Calu3 (cell line): ENCODE measurements at regions not wholly inside any gene's neighbourhood (a gene's known extent, or its start where the extent isn't known, plus 50 kb on each side); places are given as distances from the start of the nearest gene placed in this dataset.
A peak's percentile ranks its signal among the peaks of the same experiment; 100 is the strongest.

Experiments
- BruUV-seq: library from RNA; stranded (reverse); fragments of 400-500 nt; replicated peaks from 2 replicates; lab custom pipeline; 2021; lab: Mats Ljungman, UMichigan
- CTCF ChIA-PET: fragments of 300-600 bp; sonication (Branson Sonifier 250); formaldehyde crosslinking; loops from one replicate; lab custom pipeline; 2022; ENCODE audit warnings: antibody characterized with exemption; lab: Charles Lee
- DNase-seq: peaks from one replicate; pipeline ENCODE4 v3.0.0; 2022
- H3K27ac Mint-ChIP-seq: one replicate; pipeline ENCODE4 v1.8.0; 2022; ENCODE audit warnings: mixed read lengths; ENCODE audit not compliant: unreplicated experiment
- H3K27me3 Mint-ChIP-seq: one replicate; pipeline ENCODE4 v1.8.0; 2022; ENCODE audit warnings: mixed read lengths; ENCODE audit not compliant: unreplicated experiment
- H3K36me3 Mint-ChIP-seq: one replicate; pipeline ENCODE4 v1.8.0; 2022; ENCODE audit warnings: mild to moderate bottlenecking, moderate library complexity, mixed read lengths; ENCODE audit not compliant: insufficient read depth, unreplicated experiment
- H3K4me1 Mint-ChIP-seq: one replicate; pipeline ENCODE4 v1.8.0; 2022; ENCODE audit warnings: mild to moderate bottlenecking, low read depth, mixed read lengths; ENCODE audit not compliant: unreplicated experiment
- H3K4me3 Mint-ChIP-seq: one replicate; pipeline ENCODE4 v1.8.0; 2022; ENCODE audit warnings: mild to moderate bottlenecking, low read depth, moderate library complexity, mixed read lengths; ENCODE audit not compliant: unreplicated experiment
- H3K9me3 Mint-ChIP-seq: one replicate; pipeline ENCODE4 v1.8.0; 2022; ENCODE audit warnings: low read depth, mixed read lengths; ENCODE audit not compliant: unreplicated experiment
- intact Hi-C: fragments of 100-400 bp; cut with micrococcal nuclease; formaldehyde crosslinking; loops from one replicate; pipeline ENCODE4 v1.10.0; 2022; ENCODE audit not compliant: unreplicated experiment
- TF ChIP-seq, protein P1 (sequence below): fragments of 200-600 bp; IDR thresholded peaks from one replicate; pipeline ENCODE4 v1.8.0; 2022; ENCODE audit warnings: antibody characterized with exemption; ENCODE audit not compliant: unreplicated experiment

DNA sequence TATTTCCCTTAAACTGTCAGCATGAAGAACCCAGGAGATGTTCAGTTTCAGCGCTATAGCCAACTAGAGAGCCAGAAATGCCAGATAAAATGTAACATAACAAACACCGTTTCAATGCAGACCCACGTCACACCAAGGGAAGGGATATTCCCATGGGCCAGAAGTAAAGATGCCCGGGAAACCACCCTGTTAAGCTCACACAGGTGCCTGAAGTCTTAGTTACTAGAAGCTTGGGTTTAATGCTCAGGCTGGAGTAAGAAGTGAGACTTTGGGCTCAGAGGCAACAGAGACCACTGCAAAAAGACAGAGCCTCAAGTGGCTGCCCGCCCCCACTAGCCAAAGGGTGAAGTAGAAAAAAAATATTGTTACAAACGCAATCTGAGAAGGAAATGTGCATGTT lies 52.3 kb downstream of the SYNE3 start:
- Mint-ChIP-seq H3K27me3 (no peaks in the 10 kb centered on the region), H3K4me3 (no peak overlapping the region), H3K36me3 (no peaks in the 10 kb centered on the region), H3K9me3 (no peaks in the 10 kb centered on the region), H3K4me1 (peaks cover 20% of the 10 kb centered on the region), H3K27ac (no peak overlapping the region)
- no peak for DNase-seq
- intact Hi-C loops, result no loop called here
- BruUV-seq, result no TSS peak
- TF ChIP-seq, protein P1, sequence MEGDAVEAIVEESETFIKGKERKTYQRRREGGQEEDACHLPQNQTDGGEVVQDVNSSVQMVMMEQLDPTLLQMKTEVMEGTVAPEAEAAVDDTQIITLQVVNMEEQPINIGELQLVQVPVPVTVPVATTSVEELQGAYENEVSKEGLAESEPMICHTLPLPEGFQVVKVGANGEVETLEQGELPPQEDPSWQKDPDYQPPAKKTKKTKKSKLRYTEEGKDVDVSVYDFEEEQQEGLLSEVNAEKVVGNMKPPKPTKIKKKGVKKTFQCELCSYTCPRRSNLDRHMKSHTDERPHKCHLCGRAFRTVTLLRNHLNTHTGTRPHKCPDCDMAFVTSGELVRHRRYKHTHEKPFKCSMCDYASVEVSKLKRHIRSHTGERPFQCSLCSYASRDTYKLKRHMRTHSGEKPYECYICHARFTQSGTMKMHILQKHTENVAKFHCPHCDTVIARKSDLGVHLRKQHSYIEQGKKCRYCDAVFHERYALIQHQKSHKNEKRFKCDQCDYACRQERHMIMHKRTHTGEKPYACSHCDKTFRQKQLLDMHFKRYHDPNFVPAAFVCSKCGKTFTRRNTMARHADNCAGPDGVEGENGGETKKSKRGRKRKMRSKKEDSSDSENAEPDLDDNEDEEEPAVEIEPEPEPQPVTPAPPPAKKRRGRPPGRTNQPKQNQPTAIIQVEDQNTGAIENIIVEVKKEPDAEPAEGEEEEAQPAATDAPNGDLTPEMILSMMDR, result no peak
- CTCF ChIA-PET, result no interaction called here

DNA sequence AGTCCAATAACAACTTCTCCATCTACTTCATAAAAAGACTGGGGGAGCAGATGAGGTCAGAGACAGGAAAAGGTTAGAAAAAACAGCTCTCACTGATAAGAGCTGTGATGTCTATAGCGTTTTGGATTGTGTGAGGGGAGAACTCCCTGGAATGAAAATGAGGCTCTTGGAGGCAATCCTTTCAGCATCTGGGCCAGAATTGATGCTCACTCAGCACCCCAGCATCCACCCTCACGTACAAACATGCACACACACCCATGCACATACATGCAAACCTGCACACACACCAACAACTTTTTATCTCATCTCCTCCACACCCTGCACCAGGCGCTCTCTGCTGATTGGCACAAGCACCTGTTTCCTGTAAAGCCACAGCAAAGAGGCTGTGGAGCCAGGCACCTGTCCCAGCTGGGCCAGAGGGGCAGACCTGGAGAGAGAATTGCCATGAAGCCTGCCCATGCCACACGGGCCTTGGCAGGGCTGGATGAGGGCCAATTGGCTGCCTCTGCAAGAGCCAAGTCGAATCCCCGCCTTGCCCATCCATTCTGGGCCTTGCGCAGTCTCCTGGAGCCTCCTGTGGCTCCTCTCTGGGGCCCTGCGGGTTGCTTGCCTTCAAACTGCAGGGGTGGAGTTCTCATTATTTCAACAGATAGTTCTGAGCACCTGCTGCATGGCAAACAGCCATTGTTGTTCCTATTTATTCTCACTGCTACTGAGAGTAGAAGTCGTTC lies 53.1 kb downstream of the SYNE3 start:
- H3K4me1 Mint-ChIP-seq, result peaks cover 12% of the 10 kb centered on the region
- TF ChIP-seq, protein P1, result no peak
- no peak for DNase-seq
- H3K27me3 Mint-ChIP-seq, result no peaks in the 10 kb centered on the region
- H3K27ac Mint-ChIP-seq, result no peak overlapping the region
- H3K4me3 Mint-ChIP-seq, result no peak overlapping the region
- CTCF ChIA-PET, result no interaction called here
- no peaks in the 10 kb centered on the region for H3K9me3 Mint-ChIP-seq
- H3K36me3 Mint-ChIP-seq, result no peaks in the 10 kb centered on the region
- intact Hi-C loops, result no loop called here
- BruUV-seq, result no TSS peak

DNA sequence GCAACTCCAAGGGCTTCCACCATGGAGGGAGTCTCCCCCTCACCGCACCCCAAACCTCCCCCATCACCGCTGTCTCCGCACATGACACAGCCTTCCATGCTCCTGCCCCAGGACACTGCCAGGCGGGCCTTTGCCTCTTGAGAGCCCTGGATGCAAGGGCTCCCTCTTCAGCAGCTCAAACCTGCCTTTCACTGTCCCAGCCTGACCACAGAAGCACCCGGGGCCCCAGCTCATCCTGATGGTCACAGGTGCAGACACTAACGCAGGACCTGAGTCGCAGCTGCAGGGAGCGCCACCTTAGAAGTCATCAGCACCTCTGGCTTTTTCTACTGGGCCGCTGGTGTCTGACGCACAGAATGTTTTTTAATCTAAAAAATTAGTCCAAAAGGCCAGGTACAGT lies 54.0 kb downstream of the SYNE3 start:
- no peaks in the 10 kb centered on the region for H3K36me3 Mint-ChIP-seq
- H3K4me1 Mint-ChIP-seq, result peaks cover 9% of the 10 kb centered on the region
- H3K27me3 Mint-ChIP-seq, result no peaks in the 10 kb centered on the region
- no peak for DNase-seq
- no peak overlapping the region for H3K27ac Mint-ChIP-seq
- intact Hi-C loops, result no loop called here
- no TSS peak for BruUV-seq
- H3K4me3 Mint-ChIP-seq, result no peak overlapping the region
- H3K9me3 Mint-ChIP-seq, result no peaks in the 10 kb centered on the region
- CTCF ChIA-PET, result no interaction called here
- TF ChIP-seq, protein P1, result no peak

DNA sequence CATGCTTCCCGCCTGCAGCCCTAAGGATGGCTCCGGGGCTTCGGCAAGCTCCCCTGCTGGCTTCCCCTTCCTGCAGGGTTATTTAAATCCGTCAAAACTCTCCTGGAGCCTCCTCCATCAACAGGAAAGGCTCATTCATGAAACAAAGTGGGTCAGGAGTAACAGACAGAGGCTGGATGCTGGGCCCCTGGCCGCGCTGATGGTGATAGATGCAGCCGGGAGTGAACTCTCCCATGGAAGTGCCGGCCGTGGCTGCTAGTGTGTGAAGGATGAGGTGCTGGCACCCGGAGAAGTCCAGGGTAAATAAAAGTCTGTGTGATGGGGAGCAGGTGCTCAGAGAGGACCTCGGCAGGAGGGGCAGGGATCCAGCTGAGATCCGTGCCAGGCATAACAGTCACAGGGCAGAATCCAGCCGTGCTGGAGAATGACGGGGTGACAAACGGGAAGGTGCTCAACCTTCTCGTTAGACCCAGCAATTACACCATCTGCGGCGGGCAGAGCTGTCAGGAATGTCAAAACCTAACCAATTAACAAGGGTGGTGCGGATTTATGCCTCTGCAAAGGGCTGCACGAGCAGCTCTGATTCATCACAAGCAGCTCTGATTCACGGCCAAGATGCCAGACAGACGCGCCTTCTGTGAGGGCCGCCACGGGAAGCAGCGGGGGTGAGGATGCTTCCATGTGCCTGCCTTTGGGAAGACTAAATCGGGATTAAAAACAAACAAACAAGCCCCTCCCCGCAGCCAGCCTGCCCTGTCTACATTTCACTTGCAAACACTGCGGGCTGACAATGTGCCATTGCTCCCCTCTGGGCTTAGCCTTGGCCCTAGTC lies 55.6 kb downstream of the SYNE3 start:
- Mint-ChIP-seq H3K27ac (peak overlapping the region; percentile 27), H3K4me1 (peaks cover 9% of the 10 kb centered on the region), H3K27me3 (no peaks in the 10 kb centered on the region), H3K4me3 (peak overlapping the region; percentile 47), H3K36me3 (no peaks in the 10 kb centered on the region), H3K9me3 (no peaks in the 10 kb centered on the region)
- BruUV-seq, result no TSS peak
- TF ChIP-seq, protein P1, result no peak
- CTCF ChIA-PET, result interaction anchor here (0.6 to 1.0 kb wide), 4 partner anchors 8 to 760 kb away, joined by 3 to 5 read pairs (median 3); no protein-coding TSS in a partner anchor
- intact Hi-C loops, result loop anchor here (2.0 kb wide), 1 partner anchor 70 kb away; no protein-coding TSS in a partner anchor
- peak; percentile 40 for DNase-seq
